Endothelial cell (in vitro differentiated cells): ENCODE measurements at regions not wholly inside any gene's neighbourhood (a gene's known extent, or its start where the extent isn't known, plus 50 kb on each side); places are given as distances from the start of the nearest gene placed in this dataset.

Source experiments
- DNase-seq: peaks from one replicate; pipeline ENCODE4 v3.0.0; 2021; ENCODE audit warnings: low spot score
- H3K27ac Mint-ChIP-seq: one replicate; pipeline ENCODE4 v1.8.0; 2021; ENCODE audit warnings: mixed read lengths, inconsistent platforms; ENCODE audit not compliant: unreplicated experiment
- H3K27me3 Mint-ChIP-seq: one replicate; pipeline ENCODE4 v1.8.0; 2021; ENCODE audit warnings: mild to moderate bottlenecking, moderate library complexity, mixed read lengths, inconsistent platforms; ENCODE audit not compliant: unreplicated experiment
- H3K36me3 Mint-ChIP-seq: one replicate; pipeline ENCODE4 v1.8.0; 2021; ENCODE audit warnings: mild to moderate bottlenecking, low read depth, mixed read lengths, inconsistent platforms; ENCODE audit not compliant: unreplicated experiment
- H3K4me1 Mint-ChIP-seq: one replicate; pipeline ENCODE4 v1.8.0; 2021; ENCODE audit warnings: mild to moderate bottlenecking, mixed read lengths, inconsistent platforms; ENCODE audit not compliant: unreplicated experiment
- H3K4me3 Mint-ChIP-seq: one replicate; pipeline ENCODE4 v1.8.0; 2021; ENCODE audit warnings: mild to moderate bottlenecking, mixed read lengths, inconsistent platforms; ENCODE audit not compliant: unreplicated experiment
- H3K9me3 Mint-ChIP-seq: one replicate; pipeline ENCODE4 v1.8.0; 2021; ENCODE audit warnings: mixed read lengths, inconsistent platforms; ENCODE audit not compliant: unreplicated experiment
- TF ChIP-seq, protein P1 (sequence below): fragments of 200-600 bp; sonication (generic); IDR thresholded peaks from one replicate; pipeline ENCODE4 v1.5.0; 2021; ENCODE audit warnings: antibody characterized with exemption; ENCODE audit not compliant: unreplicated experiment

DNA sequence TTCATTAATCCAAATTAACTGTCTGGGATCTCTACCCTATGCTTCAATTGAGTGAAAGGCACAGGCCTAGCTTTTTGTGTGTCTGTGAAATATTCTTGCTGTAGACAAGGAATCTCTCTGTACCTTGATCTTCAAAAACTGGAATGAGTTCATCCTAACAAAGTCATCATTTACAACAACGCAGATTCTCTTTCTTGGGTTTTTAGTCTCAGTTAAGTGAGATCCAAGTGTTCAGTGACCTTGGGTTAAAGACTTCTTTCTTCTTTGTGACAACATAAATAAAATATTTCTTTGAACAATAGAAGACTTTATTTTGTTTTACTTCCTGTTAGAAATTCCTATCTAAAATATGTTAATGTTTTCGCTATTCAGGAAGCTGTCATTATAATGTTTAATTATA lies 192.2 kb upstream of the LMNTD1 start:
- no peak overlapping the region for H3K4me3 Mint-ChIP-seq
- no peaks in the 10 kb centered on the region for H3K27me3 Mint-ChIP-seq
- TF ChIP-seq, protein P1, sequence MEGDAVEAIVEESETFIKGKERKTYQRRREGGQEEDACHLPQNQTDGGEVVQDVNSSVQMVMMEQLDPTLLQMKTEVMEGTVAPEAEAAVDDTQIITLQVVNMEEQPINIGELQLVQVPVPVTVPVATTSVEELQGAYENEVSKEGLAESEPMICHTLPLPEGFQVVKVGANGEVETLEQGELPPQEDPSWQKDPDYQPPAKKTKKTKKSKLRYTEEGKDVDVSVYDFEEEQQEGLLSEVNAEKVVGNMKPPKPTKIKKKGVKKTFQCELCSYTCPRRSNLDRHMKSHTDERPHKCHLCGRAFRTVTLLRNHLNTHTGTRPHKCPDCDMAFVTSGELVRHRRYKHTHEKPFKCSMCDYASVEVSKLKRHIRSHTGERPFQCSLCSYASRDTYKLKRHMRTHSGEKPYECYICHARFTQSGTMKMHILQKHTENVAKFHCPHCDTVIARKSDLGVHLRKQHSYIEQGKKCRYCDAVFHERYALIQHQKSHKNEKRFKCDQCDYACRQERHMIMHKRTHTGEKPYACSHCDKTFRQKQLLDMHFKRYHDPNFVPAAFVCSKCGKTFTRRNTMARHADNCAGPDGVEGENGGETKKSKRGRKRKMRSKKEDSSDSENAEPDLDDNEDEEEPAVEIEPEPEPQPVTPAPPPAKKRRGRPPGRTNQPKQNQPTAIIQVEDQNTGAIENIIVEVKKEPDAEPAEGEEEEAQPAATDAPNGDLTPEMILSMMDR: no peak
- no peak overlapping the region for H3K27ac Mint-ChIP-seq
- no peak for DNase-seq
- H3K36me3 Mint-ChIP-seq: no peaks in the 10 kb centered on the region
- peaks cover 3% of the 10 kb centered on the region for H3K4me1 Mint-ChIP-seq
- H3K9me3 Mint-ChIP-seq: no peaks in the 10 kb centered on the region

DNA sequence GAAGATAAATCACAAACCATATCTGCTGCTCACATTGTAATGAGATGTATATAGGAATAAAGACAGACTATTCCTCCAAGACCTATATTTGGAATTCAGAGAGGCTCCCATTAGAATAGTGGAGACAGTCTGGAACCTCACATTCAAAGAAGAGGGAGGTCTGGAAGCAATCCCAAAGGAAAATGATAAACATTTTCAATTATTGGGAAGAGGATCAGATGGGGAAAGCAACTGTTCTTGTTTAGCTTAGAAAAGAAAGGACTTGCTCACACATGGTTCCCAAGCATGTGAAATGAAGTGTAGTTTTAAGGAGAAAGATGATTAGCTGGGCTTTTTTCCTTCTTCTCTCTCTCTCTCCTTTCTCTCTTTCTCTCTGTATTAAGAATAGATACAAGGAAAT lies 193.0 kb upstream of the LMNTD1 start:
- H3K9me3 Mint-ChIP-seq: no peaks in the 10 kb centered on the region
- TF ChIP-seq, protein P1: no peak
- no peak overlapping the region for H3K27ac Mint-ChIP-seq
- H3K36me3 Mint-ChIP-seq: no peaks in the 10 kb centered on the region
- peaks cover 3% of the 10 kb centered on the region for H3K4me1 Mint-ChIP-seq
- H3K27me3 Mint-ChIP-seq: no peaks in the 10 kb centered on the region
- no peak overlapping the region for H3K4me3 Mint-ChIP-seq
- DNase-seq: no peak

DNA sequence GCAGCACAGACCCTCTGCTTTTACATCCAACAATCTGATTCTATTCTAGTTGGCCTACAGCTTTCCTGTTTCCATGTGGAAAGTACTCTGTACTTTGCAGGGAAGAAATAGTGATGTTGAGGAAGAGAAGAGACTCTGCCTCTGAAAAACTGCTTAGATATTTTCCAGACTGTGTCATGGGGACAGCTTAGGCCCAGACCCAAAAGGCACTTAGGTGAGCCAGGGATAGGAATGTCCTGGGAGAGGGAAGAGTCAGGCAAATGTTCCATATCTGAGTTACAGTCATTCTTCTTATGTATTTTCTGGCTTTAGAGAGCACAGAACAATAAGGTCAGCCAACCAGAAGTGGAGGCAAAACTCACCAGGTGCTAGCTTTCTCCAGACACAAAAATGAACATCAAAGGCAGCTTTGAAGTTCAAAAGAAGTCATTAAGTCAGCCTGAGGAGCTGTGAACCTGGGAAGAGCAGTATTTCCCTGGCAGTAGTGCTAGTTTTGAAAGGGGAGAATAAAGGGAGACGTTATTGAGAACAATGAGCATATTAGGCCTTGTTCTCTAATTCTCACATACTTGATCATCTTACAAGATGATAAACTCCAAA lies 199.7 kb upstream of the LMNTD1 start:
- TF ChIP-seq, protein P1: no peak
- Mint-ChIP-seq H3K9me3 (no peaks in the 10 kb centered on the region), H3K4me3 (no peak overlapping the region)

DNA sequence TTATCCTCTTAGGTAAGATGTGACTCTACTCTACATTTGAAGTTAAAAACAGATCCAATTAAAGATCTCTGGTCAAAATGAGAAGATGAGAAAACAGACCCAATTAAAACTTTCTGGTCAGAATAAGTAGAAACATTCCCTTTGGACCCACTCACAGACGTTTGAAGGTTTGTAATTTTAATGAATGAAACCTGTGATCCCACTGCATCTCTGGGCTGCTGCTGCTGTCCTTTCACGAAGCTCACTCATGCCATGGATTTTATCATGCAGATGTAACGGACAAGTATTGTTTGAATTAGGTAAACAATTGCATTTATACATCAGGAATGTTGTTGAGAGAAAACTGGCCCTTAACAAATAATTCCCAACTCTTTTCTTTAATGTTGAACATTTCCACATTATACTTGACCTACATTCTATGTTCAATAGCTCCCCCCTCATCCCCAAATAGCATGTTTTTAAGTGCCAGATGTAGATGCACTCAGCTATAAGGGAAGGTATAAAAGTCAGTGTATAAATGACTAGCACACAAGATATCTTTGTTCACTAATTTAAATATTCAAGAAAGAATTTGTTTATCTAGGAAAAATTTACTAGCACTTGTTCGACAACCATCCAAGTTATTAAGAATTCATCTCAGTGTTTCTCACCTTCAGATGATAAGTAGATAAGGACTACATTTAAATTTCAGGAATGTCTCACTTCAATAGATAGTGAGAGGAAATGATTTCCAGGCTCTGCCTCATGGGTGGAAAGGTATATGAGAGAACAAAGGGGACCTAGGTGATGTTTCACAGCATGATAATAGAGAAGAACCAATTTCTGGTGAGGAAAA lies 202.3 kb upstream of the LMNTD1 start:
- no peak overlapping the region for H3K27ac Mint-ChIP-seq
- H3K36me3 Mint-ChIP-seq: no peaks in the 10 kb centered on the region
- DNase-seq: no peak
- H3K27me3 Mint-ChIP-seq: no peaks in the 10 kb centered on the region
- H3K4me3 Mint-ChIP-seq: no peak overlapping the region
- TF ChIP-seq, protein P1: no peak
- no peaks in the 10 kb centered on the region for H3K9me3 Mint-ChIP-seq
- H3K4me1 Mint-ChIP-seq: no peaks in the 10 kb centered on the region

More for the DNA sequence above, 199.7 kb upstream of the LMNTD1 start:
- no peaks in the 10 kb centered on the region for H3K4me1 Mint-ChIP-seq
- no peak for DNase-seq
- H3K27me3 Mint-ChIP-seq: no peaks in the 10 kb centered on the region
- H3K27ac Mint-ChIP-seq: no peak overlapping the region
- no peaks in the 10 kb centered on the region for H3K36me3 Mint-ChIP-seq

DNA sequence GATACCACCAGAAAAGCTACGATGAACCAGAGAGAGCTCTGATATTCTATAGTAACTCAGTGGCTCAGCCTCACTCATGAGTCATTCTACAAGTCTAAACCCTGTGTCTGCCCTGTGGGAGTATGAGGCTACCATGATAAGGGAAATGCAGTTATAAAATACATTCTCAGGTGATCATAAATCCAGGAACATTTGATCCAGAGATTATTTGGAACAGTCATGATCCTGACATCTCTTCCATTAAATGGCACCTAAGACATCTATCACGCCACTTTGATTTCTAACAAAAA lies 202.6 kb upstream of the RASSF8 start:
- no peak overlapping the region for H3K27ac Mint-ChIP-seq
- H3K36me3 Mint-ChIP-seq: no peaks in the 10 kb centered on the region
- no peaks in the 10 kb centered on the region for H3K4me1 Mint-ChIP-seq
- H3K27me3 Mint-ChIP-seq: no peaks in the 10 kb centered on the region
- H3K4me3 Mint-ChIP-seq: no peak overlapping the region
- no peaks in the 10 kb centered on the region for H3K9me3 Mint-ChIP-seq
- DNase-seq: no peak
- TF ChIP-seq, protein P1: no peak
